T-helper 1 cell treated with Interleukin-12 subunit alpha and Interleukin-12 subunit beta and Interleukin-4 antibody, amounts not matched to agents 30 μg/mL and 1 μg/mL, for 36 hours (primary cell): ENCODE measurements at regions not wholly inside any gene's neighbourhood (a gene's known extent, or its start where the extent isn't known, plus 50 kb on each side); places are given as distances from the start of the nearest gene placed in this dataset.

Experiments
- H3K27ac Mint-ChIP-seq: one replicate; pipeline ENCODE4 v1.8.0; 2021; ENCODE audit warnings: mild to moderate bottlenecking, mixed read lengths
- H3K27me3 Mint-ChIP-seq: one replicate; pipeline ENCODE4 v1.8.0; 2021; ENCODE audit warnings: low read depth, mixed read lengths
- H3K36me3 Mint-ChIP-seq: one replicate; pipeline ENCODE4 v1.8.0; 2021; ENCODE audit warnings: low read depth, mixed read lengths
- H3K4me1 Mint-ChIP-seq: one replicate; pipeline ENCODE4 v1.8.0; 2021; ENCODE audit warnings: low read depth, mixed read lengths
- H3K4me3 Mint-ChIP-seq: one replicate; pipeline ENCODE4 v1.8.0; 2021; ENCODE audit warnings: mild to moderate bottlenecking, moderate library complexity, mixed read lengths
- H3K9me3 Mint-ChIP-seq: one replicate; pipeline ENCODE4 v1.8.0; 2021; ENCODE audit warnings: mixed read lengths

- no peaks in the 10 kb centered on the region for H3K27me3 Mint-ChIP-seq
- peaks cover 3% of the 10 kb centered on the region for H3K9me3 Mint-ChIP-seq
- H3K36me3 Mint-ChIP-seq, result no peaks in the 10 kb centered on the region
- H3K4me1 Mint-ChIP-seq, result no peaks in the 10 kb centered on the region
- no peak overlapping the region for H3K27ac Mint-ChIP-seq
- no peak overlapping the region for H3K4me3 Mint-ChIP-seq
Observed at GRCh38 chr5:5018578-5018970, 121.6 kb upstream of the ADAMTS16 start.

DNA sequence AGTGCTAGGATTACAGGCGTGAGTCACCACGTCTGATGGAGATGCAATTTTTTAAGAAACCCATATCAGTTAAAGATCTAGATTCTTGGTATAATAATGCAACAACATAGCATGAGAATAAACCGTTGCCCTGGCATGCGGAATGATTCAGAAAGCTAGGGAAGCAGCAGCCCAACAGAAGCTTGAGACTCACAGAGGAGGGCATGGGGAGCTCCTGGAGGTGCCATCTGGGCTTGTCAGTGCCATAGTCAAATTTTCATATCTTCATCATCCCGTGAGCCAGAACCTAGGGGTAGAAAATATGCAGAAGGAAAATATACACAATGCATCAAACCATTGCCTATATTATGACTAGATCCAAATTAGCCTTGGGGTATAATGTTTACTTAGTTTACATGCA lies 118.7 kb upstream of the ADAMTS16 start:
- Mint-ChIP-seq H3K36me3 (peaks cover 2% of the 10 kb centered on the region), H3K9me3 (peaks cover 16% of the 10 kb centered on the region), H3K27ac (no peak overlapping the region), H3K27me3 (no peaks in the 10 kb centered on the region), H3K4me3 (no peak overlapping the region), H3K4me1 (peaks cover 2% of the 10 kb centered on the region)

DNA sequence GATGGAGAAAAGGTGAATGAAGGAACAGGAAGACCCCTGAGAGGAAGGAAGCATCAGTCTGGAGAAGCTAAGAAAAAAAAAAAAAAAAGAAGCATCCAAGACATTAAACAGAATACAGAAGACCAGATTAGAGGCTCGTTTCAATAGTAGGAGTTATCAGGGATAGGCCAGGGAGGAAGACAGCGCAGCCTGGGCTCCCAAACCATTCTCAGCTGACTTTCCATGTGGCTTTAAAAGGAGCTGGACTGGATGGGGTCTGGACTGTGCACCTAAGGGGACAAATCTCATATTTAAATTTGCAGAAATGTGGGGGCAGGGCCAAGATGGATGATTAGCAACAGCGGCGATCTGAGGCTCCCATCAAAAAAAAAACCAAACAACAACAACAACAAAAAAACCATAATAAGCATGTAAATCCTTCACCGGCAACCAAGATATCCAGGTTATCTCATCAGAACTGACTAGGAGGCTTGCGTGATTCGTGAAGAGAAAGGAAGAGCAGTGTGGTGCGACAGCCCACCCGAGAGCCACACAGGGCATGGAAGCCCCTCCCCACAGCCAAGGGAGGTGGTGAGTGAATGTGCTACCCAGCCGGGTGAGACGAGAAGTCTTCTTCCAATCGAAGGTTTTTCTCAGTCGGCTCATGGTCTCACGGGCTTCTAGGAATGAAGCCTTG lies 114.9 kb upstream of the ADAMTS16 start:
- peaks cover 2% of the 10 kb centered on the region for H3K36me3 Mint-ChIP-seq
- peaks cover 24% of the 10 kb centered on the region for H3K9me3 Mint-ChIP-seq
- H3K4me1 Mint-ChIP-seq, result peaks cover 2% of the 10 kb centered on the region
- H3K27ac Mint-ChIP-seq, result peak overlapping the region; percentile 58
- no peaks in the 10 kb centered on the region for H3K27me3 Mint-ChIP-seq
- no peak overlapping the region for H3K4me3 Mint-ChIP-seq

DNA sequence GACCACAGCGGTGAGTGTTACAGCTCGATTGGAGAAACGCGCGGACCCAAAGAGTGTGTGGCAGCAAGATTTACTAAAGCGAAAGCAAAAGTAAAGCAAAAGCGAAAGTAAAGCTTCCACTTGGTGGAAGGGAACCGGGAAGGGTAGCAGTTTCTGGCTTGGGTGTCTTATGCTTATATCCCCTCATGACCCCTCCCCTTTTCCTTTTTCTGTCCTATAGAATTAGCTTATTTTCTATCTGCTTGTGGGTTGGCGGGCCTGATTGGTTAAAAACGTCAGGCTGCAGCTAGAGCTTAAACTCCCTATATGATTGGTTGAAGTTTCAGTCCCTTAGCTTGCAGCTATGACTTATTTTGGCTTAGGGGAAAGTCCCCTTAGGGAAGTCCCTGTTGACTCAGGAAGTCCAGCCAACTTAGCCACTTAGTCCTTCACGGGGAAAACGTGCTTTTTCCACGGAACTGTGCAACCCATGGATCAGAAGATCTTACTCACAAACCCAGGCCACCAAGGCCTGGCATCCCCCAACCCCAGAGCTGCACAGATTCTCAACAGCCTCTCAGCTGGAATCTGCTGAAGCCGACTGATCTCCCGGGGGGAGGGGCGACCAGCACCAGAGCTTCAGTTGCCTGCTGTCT lies 114.2 kb upstream of the ADAMTS16 start:
- Mint-ChIP-seq H3K9me3 (peaks cover 27% of the 10 kb centered on the region), H3K4me3 (no peak overlapping the region), H3K27ac (peak overlapping the region; percentile 43), H3K36me3 (peaks cover 2% of the 10 kb centered on the region), H3K27me3 (no peaks in the 10 kb centered on the region), H3K4me1 (peaks cover 2% of the 10 kb centered on the region)

DNA sequence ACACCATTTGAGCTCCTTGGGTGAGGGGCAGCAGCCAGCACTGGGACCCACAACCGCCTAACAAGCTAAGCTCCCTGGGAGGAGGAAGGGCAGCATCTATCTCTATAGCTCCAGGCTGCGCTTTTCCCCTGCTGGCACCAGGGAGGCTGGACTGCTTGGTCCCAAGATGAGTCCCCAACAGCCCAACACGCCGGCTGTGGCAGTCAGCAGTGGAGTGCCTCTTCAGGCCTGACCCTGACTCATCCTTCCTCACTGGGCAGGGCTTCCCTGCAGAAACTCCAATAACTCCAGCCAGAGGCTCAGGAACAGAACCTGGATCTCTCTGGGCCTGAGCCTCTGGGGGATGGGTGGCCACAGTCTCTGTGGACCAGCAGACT lies 113.7 kb upstream of the ADAMTS16 start:
- peaks cover 2% of the 10 kb centered on the region for H3K4me1 Mint-ChIP-seq
- H3K27ac Mint-ChIP-seq, result no peak overlapping the region
- peaks cover 2% of the 10 kb centered on the region for H3K36me3 Mint-ChIP-seq
- H3K9me3 Mint-ChIP-seq, result peaks cover 27% of the 10 kb centered on the region
- H3K27me3 Mint-ChIP-seq, result no peaks in the 10 kb centered on the region
- no peak overlapping the region for H3K4me3 Mint-ChIP-seq

GRCh38 chr5:5031665-5032064 lies 108.5 kb upstream of the ADAMTS16 start:
- Mint-ChIP-seq H3K27ac (no peak overlapping the region), H3K4me1 (no peaks in the 10 kb centered on the region), H3K27me3 (no peaks in the 10 kb centered on the region)

DNA sequence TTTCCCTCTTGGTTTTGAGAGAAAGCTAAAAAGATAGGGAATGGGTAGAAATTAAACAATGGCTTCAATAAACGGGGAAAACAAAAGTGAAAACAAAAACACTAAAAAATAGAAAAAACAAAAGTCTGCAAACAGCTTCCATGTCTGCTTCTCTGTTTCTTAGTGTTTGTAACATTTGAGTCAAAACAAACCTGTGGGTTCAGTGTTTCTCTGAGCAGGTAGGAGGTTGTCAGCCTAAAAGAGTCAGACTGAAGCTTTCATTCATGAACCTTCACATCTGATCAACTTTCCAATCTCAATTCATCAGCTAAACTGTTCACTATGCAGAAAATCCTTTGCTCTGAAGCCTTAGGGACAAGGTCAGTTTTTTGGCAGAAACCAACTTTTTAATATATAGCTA lies 102.5 kb upstream of the ADAMTS16 start:
- H3K4me1 Mint-ChIP-seq, result no peaks in the 10 kb centered on the region
- no peaks in the 10 kb centered on the region for H3K27me3 Mint-ChIP-seq
- H3K4me3 Mint-ChIP-seq, result no peak overlapping the region
- H3K9me3 Mint-ChIP-seq, result peaks cover 3% of the 10 kb centered on the region
- no peak overlapping the region for H3K27ac Mint-ChIP-seq
- no peaks in the 10 kb centered on the region for H3K36me3 Mint-ChIP-seq

More at GRCh38 chr5:5031665-5032064, 108.5 kb upstream of the ADAMTS16 start:
- H3K9me3 Mint-ChIP-seq, result peaks cover 15% of the 10 kb centered on the region
- H3K36me3 Mint-ChIP-seq, result no peaks in the 10 kb centered on the region
- H3K4me3 Mint-ChIP-seq, result no peak overlapping the region

GRCh38 chr5:5039918-5040317 lies 100.2 kb upstream of the ADAMTS16 start:
- Mint-ChIP-seq H3K9me3 (peaks cover 3% of the 10 kb centered on the region), H3K36me3 (no peaks in the 10 kb centered on the region), H3K4me3 (no peak overlapping the region), H3K27ac (no peak overlapping the region), H3K27me3 (no peaks in the 10 kb centered on the region), H3K4me1 (no peaks in the 10 kb centered on the region)

GRCh38 chr5:5040712-5041111 lies 99.4 kb upstream of the ADAMTS16 start:
- H3K4me3 Mint-ChIP-seq, result no peak overlapping the region
- no peaks in the 10 kb centered on the region for H3K27me3 Mint-ChIP-seq
- H3K36me3 Mint-ChIP-seq, result no peaks in the 10 kb centered on the region
- no peaks in the 10 kb centered on the region for H3K4me1 Mint-ChIP-seq
- no peak overlapping the region for H3K27ac Mint-ChIP-seq
- peaks cover 3% of the 10 kb centered on the region for H3K9me3 Mint-ChIP-seq

DNA sequence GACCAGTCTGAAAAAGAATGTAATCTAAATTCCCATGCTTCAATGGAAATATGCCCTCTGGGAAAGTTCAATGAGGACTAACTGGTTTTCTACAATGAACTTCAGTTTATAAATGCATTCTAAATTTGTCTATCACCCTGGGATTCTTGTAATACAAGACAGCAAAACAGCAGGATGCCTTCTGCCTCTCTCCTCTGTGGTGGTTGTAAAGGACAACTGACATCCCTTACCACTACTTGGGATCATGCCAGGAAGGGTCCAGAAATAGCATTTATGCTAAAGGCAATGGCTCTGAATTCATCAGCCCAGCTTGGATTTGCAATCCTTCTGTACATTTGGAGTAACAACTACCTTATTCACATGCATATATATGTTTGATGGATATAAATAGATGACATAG lies 97.3 kb upstream of the ADAMTS16 start:
- Mint-ChIP-seq H3K9me3 (no peaks in the 10 kb centered on the region), H3K27ac (no peak overlapping the region), H3K36me3 (no peaks in the 10 kb centered on the region), H3K27me3 (no peaks in the 10 kb centered on the region), H3K4me3 (no peak overlapping the region), H3K4me1 (no peaks in the 10 kb centered on the region)

DNA sequence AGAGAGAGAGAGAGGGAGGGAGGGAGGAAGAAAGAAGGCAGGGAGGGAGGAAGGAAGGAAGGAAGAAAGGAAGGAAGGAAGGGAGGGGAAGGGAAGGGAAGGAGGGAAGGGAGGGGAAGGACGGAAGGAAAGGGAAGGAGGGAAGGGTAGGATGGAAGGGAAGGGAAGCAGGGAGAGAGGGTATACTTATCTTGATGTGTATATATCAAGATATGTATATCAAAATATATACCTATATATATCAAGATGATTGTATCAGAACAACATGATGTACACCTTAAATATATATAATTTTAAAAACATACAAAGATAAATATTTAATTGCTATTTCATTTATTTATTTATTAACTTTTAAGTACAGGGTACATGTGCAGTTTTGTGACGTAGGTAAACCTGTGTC lies 96.8 kb upstream of the ADAMTS16 start:
- Mint-ChIP-seq H3K4me3 (no peak overlapping the region), H3K9me3 (no peaks in the 10 kb centered on the region), H3K36me3 (no peaks in the 10 kb centered on the region), H3K27me3 (no peaks in the 10 kb centered on the region), H3K4me1 (no peaks in the 10 kb centered on the region), H3K27ac (no peak overlapping the region)

DNA sequence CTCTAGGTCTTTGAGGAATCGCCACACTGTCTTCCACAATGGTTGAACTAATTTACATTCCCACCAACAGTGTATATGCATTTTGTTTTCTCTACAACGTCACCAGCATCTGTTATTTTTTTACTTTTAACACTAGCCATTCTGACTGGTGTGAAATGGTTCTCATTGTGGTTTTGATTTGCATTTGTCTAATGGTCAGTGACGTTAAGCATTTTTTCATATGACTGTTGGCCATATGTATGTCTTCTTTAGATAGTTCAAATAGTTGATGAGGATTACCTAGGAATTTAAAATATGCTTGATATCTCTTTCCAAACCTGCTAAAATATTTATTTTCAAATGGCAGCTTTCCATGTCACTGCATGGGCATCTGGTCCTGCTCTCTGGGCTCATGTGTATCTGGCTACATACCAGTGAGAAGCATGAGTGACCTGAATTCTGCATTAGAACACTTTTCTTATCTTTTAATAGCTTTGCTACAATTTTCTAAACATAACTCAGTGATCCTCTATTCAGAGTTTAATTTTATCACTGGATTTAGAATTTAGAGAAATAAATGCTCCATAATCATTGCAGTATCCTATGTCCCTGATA lies 95.8 kb upstream of the ADAMTS16 start:
- no peaks in the 10 kb centered on the region for H3K36me3 Mint-ChIP-seq

GRCh38 chr5:5046680-5047502 lies 93.2 kb upstream of the ADAMTS16 start:
- no peaks in the 10 kb centered on the region for H3K9me3 Mint-ChIP-seq
- H3K36me3 Mint-ChIP-seq, result no peaks in the 10 kb centered on the region
- no peaks in the 10 kb centered on the region for H3K4me1 Mint-ChIP-seq
- no peak overlapping the region for H3K4me3 Mint-ChIP-seq
- H3K27ac Mint-ChIP-seq, result no peak overlapping the region
- no peaks in the 10 kb centered on the region for H3K27me3 Mint-ChIP-seq

More for the DNA sequence above, 95.8 kb upstream of the ADAMTS16 start:
- no peaks in the 10 kb centered on the region for H3K27me3 Mint-ChIP-seq
- H3K4me1 Mint-ChIP-seq, result no peaks in the 10 kb centered on the region
- no peak overlapping the region for H3K4me3 Mint-ChIP-seq
- no peak overlapping the region for H3K27ac Mint-ChIP-seq
- H3K9me3 Mint-ChIP-seq, result no peaks in the 10 kb centered on the region

DNA sequence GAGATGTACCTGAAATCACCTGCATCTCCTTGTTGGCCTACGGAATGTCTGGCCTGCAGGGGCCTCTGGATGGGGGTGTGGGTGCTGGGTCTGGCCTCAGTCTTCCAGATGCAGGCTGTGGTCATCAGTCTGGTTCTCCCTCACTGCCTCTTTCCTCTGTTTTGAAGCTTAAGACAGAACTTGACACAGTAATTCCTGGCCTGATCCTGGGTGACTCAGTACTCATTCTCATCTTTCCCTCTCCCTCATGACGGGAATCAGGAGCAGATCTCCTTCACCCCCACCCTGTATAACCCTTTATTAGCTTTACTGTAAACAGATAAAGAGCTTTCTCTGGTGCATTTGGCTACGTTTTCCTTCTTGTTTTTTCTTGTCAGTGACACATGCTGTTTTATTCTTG lies 89.3 kb upstream of the ADAMTS16 start:
- H3K27ac Mint-ChIP-seq, result no peak overlapping the region
- H3K4me3 Mint-ChIP-seq, result no peak overlapping the region
- H3K9me3 Mint-ChIP-seq, result no peaks in the 10 kb centered on the region
- H3K27me3 Mint-ChIP-seq, result no peaks in the 10 kb centered on the region
- no peaks in the 10 kb centered on the region for H3K4me1 Mint-ChIP-seq
- H3K36me3 Mint-ChIP-seq, result no peaks in the 10 kb centered on the region

DNA sequence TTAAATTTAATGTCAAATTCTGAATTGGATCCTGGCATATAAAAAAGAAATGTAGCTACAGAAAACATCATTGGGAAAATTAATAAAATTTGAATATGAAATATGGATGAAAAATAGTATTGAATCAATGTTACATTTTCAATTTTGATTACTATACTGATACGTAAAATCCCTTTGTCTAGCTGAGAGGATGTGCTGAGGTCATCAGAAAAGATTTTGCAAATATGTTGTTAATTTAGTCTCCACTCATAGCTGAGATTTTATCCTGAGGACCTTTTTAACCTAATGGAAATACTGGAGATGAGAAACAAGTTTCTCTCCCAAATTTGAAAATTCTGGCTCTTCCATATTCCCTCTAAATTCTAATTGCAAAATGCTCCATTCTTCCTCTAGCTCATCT lies 84.4 kb upstream of the ADAMTS16 start:
- Mint-ChIP-seq H3K4me1 (no peaks in the 10 kb centered on the region), H3K4me3 (no peak overlapping the region), H3K9me3 (no peaks in the 10 kb centered on the region), H3K27ac (no peak overlapping the region), H3K27me3 (no peaks in the 10 kb centered on the region), H3K36me3 (no peaks in the 10 kb centered on the region)
